HUES48 (cell line): ENCODE measurements at regions not wholly inside any gene's neighbourhood (a gene's known extent, or its start where the extent isn't known, plus 50 kb on each side); places are given as distances from the start of the nearest gene placed in this dataset.
"Not testable (repeated sequence)": the region's sequence is repeated elsewhere in the genome, so short reads cannot be mapped to it uniquely, and the experiment has no call there.

Experiments
- H3K27ac ChIP-seq: one replicate; pipeline ENCODE4 v1.7.0; 2013; ENCODE audit warnings: low read depth, low read length, inconsistent platforms
- H3K27me3 ChIP-seq: 2 replicates; pipeline ENCODE4 v1.6.1; 2013; ENCODE audit warnings: mild to moderate bottlenecking, low read length; ENCODE audit not compliant: control insufficient read depth, insufficient read depth
- H3K36me3 ChIP-seq: 2 replicates; pipeline ENCODE4 v1.6.1; 2013; ENCODE audit warnings: low read length; ENCODE audit not compliant: control insufficient read depth, insufficient read depth
- H3K4me1 ChIP-seq: 2 replicates; pipeline ENCODE4 v1.6.1; 2013; ENCODE audit warnings: mild to moderate bottlenecking, low read length; ENCODE audit not compliant: control insufficient read depth, insufficient read depth
- H3K4me3 ChIP-seq: 2 replicates; pipeline ENCODE4 v1.5.1; 2013; ENCODE audit warnings: mild to moderate bottlenecking, low read depth, low read length
- H3K9ac ChIP-seq: 2 replicates; pipeline ENCODE4 v1.6.1; 2013; ENCODE audit warnings: mild to moderate bottlenecking, low read depth, low read length, moderate library complexity
- H3K9me3 ChIP-seq: 2 replicates; pipeline ENCODE4 v1.6.1; 2013; ENCODE audit warnings: low read length; ENCODE audit not compliant: control insufficient read depth, insufficient read depth

DNA sequence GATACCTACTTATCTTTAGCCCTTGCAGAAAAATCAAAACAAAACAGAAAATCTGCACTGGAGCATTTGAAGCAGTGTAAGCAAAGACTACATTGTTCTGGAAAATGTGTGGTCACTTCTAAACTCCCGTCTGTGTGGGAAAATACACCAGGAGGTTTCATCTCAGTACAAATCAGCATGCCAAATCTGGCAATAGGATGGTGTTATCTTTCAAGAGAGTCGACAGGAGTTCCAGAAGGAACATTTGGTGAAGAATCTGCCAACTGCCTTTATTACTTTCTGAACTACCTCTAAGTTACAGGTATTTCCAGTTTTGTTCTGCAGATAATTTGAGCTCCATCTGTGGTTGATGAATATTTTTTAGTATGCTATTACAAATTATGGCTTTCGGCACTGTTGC lies 1348.0 kb downstream of the RAPGEF2 start:
- H3K27me3 ChIP-seq, result no peaks in the 10 kb centered on the region
- no peaks in the 10 kb centered on the region for H3K4me1 ChIP-seq

DNA sequence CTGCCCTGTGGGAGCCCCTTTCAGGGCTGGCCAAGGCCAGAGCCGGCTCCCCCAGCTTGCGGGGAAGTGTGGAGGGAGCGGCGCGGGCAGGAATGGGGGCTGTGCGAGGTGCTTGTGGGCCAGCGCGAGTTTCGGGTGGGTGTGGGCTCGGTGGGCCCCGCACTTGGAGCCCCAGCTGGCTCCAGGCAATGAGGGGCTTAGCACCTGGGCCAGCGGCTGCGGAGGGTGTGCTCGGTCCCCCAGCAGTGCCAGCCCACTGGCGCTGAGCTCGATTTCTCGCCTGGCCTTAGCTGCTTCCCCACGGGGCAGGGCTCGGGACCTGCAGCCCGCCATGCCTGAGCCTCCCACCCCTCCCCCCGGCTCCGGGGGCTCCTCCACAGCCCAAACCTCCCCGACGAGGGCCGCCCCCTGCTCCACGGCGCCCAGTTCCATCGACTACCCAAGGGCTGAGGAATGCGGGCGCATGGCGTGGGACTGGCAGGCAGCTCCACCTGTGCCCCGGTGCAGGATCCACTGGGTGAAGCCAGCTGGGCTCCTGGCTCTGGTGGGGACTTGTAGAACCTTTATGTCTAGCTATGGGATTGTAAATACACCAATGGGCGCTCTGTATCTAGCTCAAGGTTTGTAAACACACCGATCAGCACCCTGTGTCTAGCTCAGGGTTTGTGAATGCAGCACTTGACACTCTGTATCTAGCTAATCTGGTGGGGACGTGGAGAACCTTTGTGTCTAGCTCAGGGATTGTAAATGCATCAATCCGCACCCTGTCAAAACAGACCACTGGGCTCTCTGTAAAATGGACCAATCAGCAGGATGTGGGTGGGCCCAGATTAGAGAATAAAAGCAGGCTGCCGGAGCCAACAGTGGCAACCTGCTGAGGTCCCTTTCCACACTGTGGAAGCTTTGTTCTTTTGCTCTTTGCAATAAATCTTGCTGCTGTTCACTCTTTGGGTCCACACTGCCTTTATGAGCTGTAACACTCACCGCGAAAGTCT lies 1379.1 kb downstream of the RAPGEF2 start:
- H3K36me3 ChIP-seq, H3K27ac ChIP-seq, H3K9me3 ChIP-seq: not testable (repeated sequence)

More for the DNA sequence above, 1348.0 kb downstream of the RAPGEF2 start:
- Histone ChIP-seq H3K27ac (no peak overlapping the region), H3K9me3 (no peaks in the 10 kb centered on the region), H3K9ac (no peak overlapping the region), H3K4me3 (no peak overlapping the region), H3K36me3 (no peaks in the 10 kb centered on the region)

DNA sequence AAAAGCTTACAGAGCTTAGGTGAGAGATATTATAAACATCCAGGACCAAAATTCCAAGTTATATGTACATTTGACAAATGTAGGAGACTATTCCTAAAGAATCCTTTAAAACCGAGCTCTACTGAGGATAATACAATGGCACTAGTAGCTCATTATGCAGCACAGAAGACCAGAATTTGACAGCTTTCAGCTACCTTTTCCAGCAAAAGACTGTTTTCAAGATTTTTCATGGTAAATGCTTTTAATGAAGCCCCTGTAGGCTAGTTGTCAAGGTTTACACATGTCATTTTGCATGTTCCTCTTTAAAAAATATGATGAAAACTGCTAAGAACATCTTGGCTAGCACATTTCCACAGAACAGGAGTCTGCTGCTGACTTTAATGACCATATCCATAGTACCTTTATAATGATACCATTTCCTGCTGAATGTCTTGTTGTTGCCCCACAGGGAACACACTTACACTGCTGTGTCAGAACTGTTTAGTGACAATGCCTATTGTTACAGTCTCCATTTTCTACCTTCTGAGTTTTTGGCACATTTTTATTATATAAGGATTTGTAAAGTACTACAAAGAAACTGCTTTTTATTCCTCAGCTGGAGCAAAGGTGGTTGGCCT lies 1382.3 kb downstream of the RAPGEF2 start:
- H3K27me3 ChIP-seq, result no peaks in the 10 kb centered on the region
- no peak overlapping the region for H3K4me3 ChIP-seq
- H3K9ac ChIP-seq, result no peak overlapping the region
- peaks cover 2% of the 10 kb centered on the region; the same call in 1 of the 2 replicates for H3K9me3 ChIP-seq
- H3K36me3 ChIP-seq, result no peaks in the 10 kb centered on the region
- H3K4me1 ChIP-seq, result no peaks in the 10 kb centered on the region
- H3K27ac ChIP-seq, result no peak overlapping the region

More for the DNA sequence above, 1379.1 kb downstream of the RAPGEF2 start:
- H3K4me1 ChIP-seq, H3K9ac ChIP-seq, H3K27me3 ChIP-seq, H3K4me3 ChIP-seq: not testable (repeated sequence)

DNA sequence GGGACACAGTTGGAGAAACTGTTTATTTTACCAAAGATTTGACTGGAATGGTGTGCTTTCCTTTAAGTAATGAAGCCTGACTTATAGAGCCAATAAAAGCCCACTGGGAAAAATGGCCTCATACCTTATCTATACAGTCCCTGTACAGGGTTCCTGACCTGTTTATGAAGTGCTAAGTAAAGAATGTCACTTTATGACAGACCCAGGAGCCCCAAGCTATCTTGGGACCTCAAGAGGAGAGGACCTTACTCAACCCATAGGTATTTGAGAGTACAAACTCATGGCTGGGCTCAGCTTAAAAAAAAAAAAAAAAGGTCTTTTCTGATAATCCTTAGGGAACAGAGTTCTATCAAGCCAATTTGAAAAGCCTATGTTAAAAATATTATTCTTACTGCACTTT lies 1389.3 kb downstream of the RAPGEF2 start:
- Histone ChIP-seq H3K9me3 (peaks cover 15% of the 10 kb centered on the region), H3K27me3 (no peaks in the 10 kb centered on the region), H3K27ac (no peak overlapping the region), H3K36me3 (no peaks in the 10 kb centered on the region), H3K9ac (no peak overlapping the region), H3K4me3 (no peak overlapping the region), H3K4me1 (no peaks in the 10 kb centered on the region)

DNA sequence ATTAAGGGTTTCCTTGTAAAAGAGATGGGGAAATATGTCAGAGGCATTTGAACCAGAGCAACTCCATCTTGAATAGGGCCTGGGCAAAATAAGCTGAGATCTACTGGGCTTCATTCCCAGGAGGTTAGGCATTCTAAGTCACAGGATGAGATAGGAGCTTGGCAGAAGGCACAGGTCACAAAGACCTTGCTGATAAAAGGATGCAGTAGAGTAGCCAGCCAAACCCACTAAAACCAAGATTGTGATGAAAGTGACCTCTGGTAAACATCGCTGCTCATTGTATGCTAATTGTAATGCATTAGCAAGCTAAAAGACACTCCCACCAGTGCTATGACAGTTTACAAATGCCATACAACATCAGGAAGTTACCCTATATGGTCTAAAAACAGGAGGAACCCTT lies 1390.3 kb downstream of the RAPGEF2 start:
- Histone ChIP-seq H3K9me3 (peaks cover 15% of the 10 kb centered on the region), H3K36me3 (no peaks in the 10 kb centered on the region), H3K9ac (no peak overlapping the region), H3K4me3 (no peak overlapping the region), H3K27ac (no peak overlapping the region), H3K27me3 (no peaks in the 10 kb centered on the region), H3K4me1 (no peaks in the 10 kb centered on the region)

DNA sequence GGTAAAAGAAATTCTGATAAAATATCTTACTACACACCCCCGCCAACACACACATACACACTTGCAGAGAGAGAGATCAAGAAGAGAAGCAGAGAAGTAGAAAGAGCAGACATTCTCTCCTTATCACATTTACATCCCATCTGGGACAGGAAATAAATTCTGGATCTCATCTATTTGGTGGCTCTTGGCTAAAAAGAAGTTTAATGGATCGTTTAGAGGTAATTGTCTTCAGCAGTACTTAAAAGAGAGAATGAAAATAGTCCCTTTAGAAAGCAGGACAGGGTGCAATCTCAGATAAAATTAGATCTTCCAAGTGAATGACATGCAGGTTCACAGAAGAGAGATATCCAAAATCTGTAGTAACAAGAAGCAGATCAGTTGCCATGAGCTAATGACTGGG lies 1392.5 kb downstream of the RAPGEF2 start:
- no peak overlapping the region for H3K4me3 ChIP-seq

DNA sequence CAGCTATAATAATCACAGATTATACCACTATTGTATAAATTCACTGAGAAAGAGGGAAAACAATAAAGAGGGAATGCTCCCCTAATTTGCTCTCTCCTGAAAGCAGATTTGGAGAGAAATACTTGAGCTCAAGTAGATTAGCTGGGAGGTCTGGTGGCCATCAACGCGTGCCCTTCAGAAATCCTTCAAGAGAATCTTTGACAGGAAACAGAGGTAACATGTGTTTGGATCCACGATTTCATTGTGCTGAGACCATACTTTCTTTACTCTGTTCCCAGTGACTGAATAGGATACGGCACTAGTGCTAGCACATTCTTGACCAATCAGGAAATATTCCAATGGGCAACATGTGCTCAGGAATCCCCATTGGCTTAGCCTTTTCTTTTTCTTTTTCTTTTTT lies 1395.3 kb downstream of the RAPGEF2 start:
- Histone ChIP-seq H3K9me3 (0 out of 2 replicates have a peak, but pooled peaks cover 1% of the 10 kb centered on the region), H3K9ac (no peak overlapping the region), H3K4me3 (no peak overlapping the region), H3K27me3 (no peaks in the 10 kb centered on the region), H3K27ac (no peak overlapping the region), H3K4me1 (no peaks in the 10 kb centered on the region), H3K36me3 (no peaks in the 10 kb centered on the region)

More for the DNA sequence above, 1392.5 kb downstream of the RAPGEF2 start:
- no peak overlapping the region for H3K9ac ChIP-seq
- no peak overlapping the region for H3K27ac ChIP-seq
- no peaks in the 10 kb centered on the region for H3K27me3 ChIP-seq
- H3K9me3 ChIP-seq, result peaks cover 13% of the 10 kb centered on the region
- no peaks in the 10 kb centered on the region for H3K36me3 ChIP-seq
- H3K4me1 ChIP-seq, result no peaks in the 10 kb centered on the region

DNA sequence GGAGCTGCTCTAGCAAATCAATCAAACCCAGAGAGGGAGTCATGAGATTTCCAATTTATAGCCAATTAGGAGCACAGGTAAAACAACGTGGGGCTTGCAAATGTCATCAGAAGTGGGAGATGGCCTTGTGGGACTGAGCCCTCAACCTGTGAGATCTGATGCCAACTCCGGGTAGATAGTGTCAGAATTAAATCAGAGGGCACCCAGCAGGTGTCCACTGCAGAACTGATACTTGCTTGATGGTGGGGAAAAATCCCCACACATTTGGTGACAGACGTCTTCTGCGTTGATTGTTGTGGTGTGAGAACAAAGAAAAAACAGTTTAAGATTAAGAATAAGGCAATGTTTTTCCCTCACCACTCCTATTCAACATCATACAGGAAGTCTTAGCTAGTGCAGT lies 1402.8 kb downstream of the RAPGEF2 start:
- H3K9ac ChIP-seq, result no peak overlapping the region

DNA sequence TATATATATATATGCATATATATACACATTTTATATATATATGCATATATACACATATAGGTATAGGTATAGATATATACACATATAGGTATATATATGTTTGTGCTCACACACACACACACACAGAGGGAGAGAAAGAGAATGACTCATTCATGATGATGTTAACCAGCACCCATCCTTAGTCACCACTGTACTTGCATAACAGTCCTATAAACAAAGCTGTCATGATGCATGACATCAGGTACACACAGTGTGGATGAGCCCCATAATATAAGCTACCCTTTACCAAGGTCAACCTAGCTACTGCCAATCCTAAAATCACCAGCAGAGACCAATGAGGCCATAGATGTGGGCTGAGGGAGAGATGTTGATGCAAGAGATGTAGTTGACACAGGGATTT lies 1408.0 kb downstream of the RAPGEF2 start:
- Histone ChIP-seq H3K27ac (no peak overlapping the region), H3K9me3 (no peaks in the 10 kb centered on the region), H3K4me1 (no peaks in the 10 kb centered on the region), H3K27me3 (no peaks in the 10 kb centered on the region), H3K36me3 (no peaks in the 10 kb centered on the region), H3K4me3 (no peak overlapping the region), H3K9ac (no peak overlapping the region)

More for the DNA sequence above, 1402.8 kb downstream of the RAPGEF2 start:
- H3K36me3 ChIP-seq, result no peaks in the 10 kb centered on the region
- H3K27me3 ChIP-seq, result no peaks in the 10 kb centered on the region
- no peak overlapping the region for H3K27ac ChIP-seq
- H3K4me3 ChIP-seq, result no peak overlapping the region
- H3K9me3 ChIP-seq, result no peaks in the 10 kb centered on the region
- no peaks in the 10 kb centered on the region for H3K4me1 ChIP-seq

DNA sequence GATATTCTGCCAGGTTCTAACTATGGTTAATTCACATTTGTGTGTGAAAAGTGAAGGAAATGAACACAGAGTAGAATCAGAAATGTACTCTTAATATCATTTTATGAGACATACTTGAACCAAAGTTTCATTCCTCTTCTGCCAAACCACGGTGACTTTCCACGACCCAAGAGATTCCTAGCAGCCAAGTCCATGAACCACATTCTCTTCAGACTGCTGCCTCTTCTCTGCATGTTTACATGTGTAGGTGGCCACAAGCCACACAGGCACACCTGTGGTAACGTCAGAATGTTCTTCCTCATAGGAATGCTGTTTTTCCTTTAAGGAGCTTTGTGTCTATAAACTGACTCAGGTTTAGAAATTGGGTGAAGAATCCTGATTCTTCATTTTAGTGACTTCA lies 1411.2 kb downstream of the RAPGEF2 start:
- Histone ChIP-seq H3K27ac (no peak overlapping the region), H3K4me1 (no peaks in the 10 kb centered on the region), H3K27me3 (no peaks in the 10 kb centered on the region), H3K4me3 (no peak overlapping the region), H3K9ac (no peak overlapping the region), H3K36me3 (no peaks in the 10 kb centered on the region), H3K9me3 (peaks cover 4% of the 10 kb centered on the region; the same call in 1 of the 2 replicates)

DNA sequence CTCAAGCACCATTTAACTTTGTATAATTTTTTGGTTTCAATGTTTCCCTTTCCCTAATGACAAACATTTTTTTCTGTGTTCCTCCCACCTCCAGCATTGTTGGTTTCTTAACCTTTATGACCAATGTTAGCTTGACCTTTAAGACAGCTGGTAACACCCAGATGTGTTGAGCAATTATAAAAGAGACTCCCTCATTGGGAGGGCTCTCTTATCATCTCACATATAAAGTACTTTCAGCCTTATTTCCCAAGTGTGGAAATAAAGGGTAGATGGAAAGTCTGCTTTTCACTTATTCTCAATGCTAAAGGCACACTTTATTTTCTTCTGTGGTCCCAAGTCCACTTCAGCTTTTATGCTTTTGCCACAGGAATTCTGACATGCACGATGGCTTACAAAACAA lies 1420.4 kb downstream of the RAPGEF2 start:
- Histone ChIP-seq H3K27me3 (no peaks in the 10 kb centered on the region), H3K4me1 (no peaks in the 10 kb centered on the region), H3K36me3 (no peaks in the 10 kb centered on the region), H3K27ac (no peak overlapping the region), H3K9ac (no peak overlapping the region), H3K4me3 (no peak overlapping the region), H3K9me3 (peaks cover 4% of the 10 kb centered on the region; the same call in 1 of the 2 replicates)
